GM23248 (cell line): ENCODE measurements at regions not wholly inside any gene's neighbourhood (a gene's known extent, or its start where the extent isn't known, plus 50 kb on each side); places are given as distances from the start of the nearest gene placed in this dataset.
"Not testable (repeated sequence)": the region's sequence is repeated elsewhere in the genome, so short reads cannot be mapped to it uniquely, and the experiment has no call there.

Experiments used
- DNase-seq: peaks from one replicate; pipeline ENCODE4 v3.0.0-alpha.2; 2015
- H2AFZ ChIP-seq: fragments of 200-600 bp; sonication (generic); 2 replicates; pipeline ENCODE4 v1.6.1; 2016; ENCODE audit warnings: antibody characterized with exemption
- H3F3A ChIP-seq: fragments of 200-600 bp; sonication (generic); 2 replicates; pipeline ENCODE4 v1.6.1; 2016; ENCODE audit warnings: mild to moderate bottlenecking, antibody characterized with exemption, mixed run types; ENCODE audit not compliant: insufficient read depth
- H3K27ac ChIP-seq: fragments of 200-600 bp; sonication (generic); 2 replicates; pipeline ENCODE4 v1.5.1; 2016; ENCODE audit warnings: mild to moderate bottlenecking
- H3K27me3 ChIP-seq: fragments of 200-600 bp; sonication (generic); replicated peaks from 2 replicates; pipeline ENCODE4 v1.6.1; 2016; ENCODE audit warnings: mild to moderate bottlenecking; ENCODE audit not compliant: insufficient read depth
- H3K36me3 ChIP-seq: fragments of 200-600 bp; sonication (generic); 2 replicates; pipeline ENCODE4 v1.6.1; 2016; ENCODE audit warnings: low read depth, mild to moderate bottlenecking
- H3K4me1 ChIP-seq: fragments of 200-600 bp; sonication (generic); 2 replicates; pipeline ENCODE4 v1.6.1; 2016; ENCODE audit warnings: mild to moderate bottlenecking; ENCODE audit not compliant: insufficient read depth
- H3K4me2 ChIP-seq: fragments of 200-600 bp; sonication (generic); one replicate; pipeline ENCODE4 v1.6.1; 2016; ENCODE audit warnings: mild to moderate bottlenecking; ENCODE audit not compliant: unreplicated experiment
- H3K4me3 ChIP-seq: fragments of 200-600 bp; sonication (generic); 2 replicates; pipeline ENCODE4 v1.5.1; 2016; ENCODE audit warnings: mild to moderate bottlenecking
- H3K79me2 ChIP-seq: fragments of 200-600 bp; sonication (generic); 2 replicates; pipeline ENCODE4 v1.6.1; 2016; ENCODE audit warnings: mild to moderate bottlenecking; ENCODE audit not compliant: insufficient read depth
- H3K9ac ChIP-seq: fragments of 200-600 bp; sonication (generic); 2 replicates; pipeline ENCODE4 v1.6.1; 2016; ENCODE audit warnings: mild to moderate bottlenecking
- H3K9me2 ChIP-seq: fragments of 200-600 bp; sonication (generic); 2 replicates; pipeline ENCODE4 v1.6.1; 2016; ENCODE audit warnings: mixed run types, mild to moderate bottlenecking, moderate library complexity; ENCODE audit not compliant: insufficient read depth
- H3K9me3 ChIP-seq: fragments of 200-600 bp; sonication (generic); one replicate; pipeline ENCODE4 v1.6.1; 2017; ENCODE audit warnings: low read depth
- H4K20me1 ChIP-seq: fragments of 200-600 bp; sonication (generic); 2 replicates; pipeline ENCODE4 v1.6.0; 2016; ENCODE audit not compliant: insufficient read depth
- EZH2 ChIP-seq: fragments of 200-600 bp; sonication (generic); IDR thresholded peaks from 2 replicates; pipeline ENCODE4 v1.6.1; 2018; ENCODE audit warnings: antibody characterized with exemption, mild to moderate bottlenecking; ENCODE audit not compliant: insufficient read depth, poor library complexity, severe bottlenecking
- EZH2phosphoT487 ChIP-seq: fragments of 200-600 bp; sonication (generic); IDR thresholded peaks from 2 replicates; pipeline ENCODE4 v1.6.1; 2018; ENCODE audit warnings: antibody characterized with exemption, moderate library complexity, mild to moderate bottlenecking, low read depth; ENCODE audit not compliant: insufficient read depth
- WGBS, 2 experiments: methylation state at CpG; one replicate each; pipeline ENCODE4 v1.1.6; 2015 to 2017; ENCODE audit warnings: low lambda C conversion rate in 2 of 2, low coverage in 1 of 2; ENCODE audit errors: missing lambda C conversion rate in 2 of 2; 5-methylcytosine and 5-hydroxymethylcytosine counted together
- in situ Hi-C: fragments of 300-500 bp; cut with MboI; formaldehyde crosslinking; loops from 2 replicates; pipeline ENCODE4 v1.15.0; 2020

- in situ Hi-C loops: no loop called here
- H3K9me3 ChIP-seq: no peaks in the 10 kb centered on the region
- H2AFZ ChIP-seq: no peak overlapping the region
- no peaks in the 10 kb centered on the region for H4K20me1 ChIP-seq
- H3K9ac ChIP-seq: no peak overlapping the region
- TF ChIP-seq EZH2phosphoT487: no peak
- TF ChIP-seq EZH2: no peak
- H3K27ac ChIP-seq: no peak overlapping the region
- DNase-seq: no peak
- H3K4me1 ChIP-seq: no peaks in the 10 kb centered on the region
- H3F3A ChIP-seq: no peaks in the 10 kb centered on the region
- no peaks in the 10 kb centered on the region for H3K36me3 ChIP-seq
- no peak overlapping the region for H3K4me2 ChIP-seq
- H3K4me3 ChIP-seq: no peak overlapping the region
- 0% methylated on average over 1 of the region's 1 CpG for WGBS, 2 experiments
- no peaks in the 10 kb centered on the region for H3K9me2 ChIP-seq
- H3K79me2 ChIP-seq: no peaks in the 10 kb centered on the region
- no peaks in the 10 kb centered on the region for H3K27me3 ChIP-seq
Observed at GRCh38 chr12:91695964-91696363, 449.7 kb downstream of the BTG1 start.

- H2AFZ ChIP-seq, H3K27me3 ChIP-seq, H3K36me3 ChIP-seq, H3K9ac ChIP-seq, H3K79me2 ChIP-seq, H3K9me2 ChIP-seq, in situ Hi-C loops, H3F3A ChIP-seq, H3K9me3 ChIP-seq, H3K4me3 ChIP-seq, DNase-seq, H3K4me1 ChIP-seq, H3K4me2 ChIP-seq, H3K27ac ChIP-seq, H4K20me1 ChIP-seq: not testable (repeated sequence)
- 45 to 51% methylated on average over 3 of the region's 3 CpGs for WGBS, 2 experiments
Observed at GRCh38 chr12:91695406-91695805, 450.2 kb downstream of the BTG1 start.

- no peaks in the 10 kb centered on the region for H4K20me1 ChIP-seq
- no peaks in the 10 kb centered on the region for H3K9me2 ChIP-seq
- DNase-seq: no peak
- no peak overlapping the region for H2AFZ ChIP-seq
- no peaks in the 10 kb centered on the region for H3K27me3 ChIP-seq
- no peak overlapping the region for H3K27ac ChIP-seq
- no peaks in the 10 kb centered on the region for H3F3A ChIP-seq
- in situ Hi-C loops: no loop called here
- no peak for TF ChIP-seq EZH2phosphoT487
- no peak for TF ChIP-seq EZH2
- H3K9me3 ChIP-seq: no peaks in the 10 kb centered on the region
- H3K79me2 ChIP-seq: no peaks in the 10 kb centered on the region
- H3K36me3 ChIP-seq: no peaks in the 10 kb centered on the region
- H3K4me1 ChIP-seq: no peaks in the 10 kb centered on the region; the same call in 1 of the 2 replicates
- H3K4me3 ChIP-seq: no peak overlapping the region
- WGBS, 2 experiments: 89 to 95% methylated on average over 4 of the region's 4 CpGs
- no peak overlapping the region for H3K4me2 ChIP-seq
- H3K9ac ChIP-seq: no peak overlapping the region
Observed at GRCh38 chr12:91690531-91690930, 455.1 kb downstream of the BTG1 start.

GRCh38 chr12:91687052-91688017 lies 458.3 kb downstream of the BTG1 start:
- in situ Hi-C loops: no loop called here

More at GRCh38 chr12:91687052-91688017, 458.3 kb downstream of the BTG1 start:
- TF ChIP-seq EZH2: no peak
- TF ChIP-seq EZH2phosphoT487: no peak
- H3K4me2 ChIP-seq: no peak overlapping the region
- no peaks in the 10 kb centered on the region for H3K36me3 ChIP-seq
- WGBS, 2 experiments: 44 to 48% methylated on average over 3 of the region's 3 CpGs
- no peaks in the 10 kb centered on the region for H3K27me3 ChIP-seq
- no peaks in the 10 kb centered on the region for H3K9me2 ChIP-seq
- H3K4me1 ChIP-seq: no peaks in the 10 kb centered on the region; the same call in 1 of the 2 replicates
- no peaks in the 10 kb centered on the region for H3K9me3 ChIP-seq
- no peak overlapping the region for H2AFZ ChIP-seq
- no peaks in the 10 kb centered on the region for H4K20me1 ChIP-seq
- no peak overlapping the region for H3K27ac ChIP-seq
- H3K4me3 ChIP-seq: no peak overlapping the region
- no peaks in the 10 kb centered on the region for H3F3A ChIP-seq
- no peak overlapping the region for H3K9ac ChIP-seq
- DNase-seq: peak; percentile 13
- no peaks in the 10 kb centered on the region for H3K79me2 ChIP-seq
